Psoas muscle (tissue), 7 donors: ENCODE measurements at regions not wholly inside any gene's neighbourhood (a gene's known extent, or its start where the extent isn't known, plus 50 kb on each side); places are given as distances from the start of the nearest gene placed in this dataset.

Experiments
- ATAC-seq, 4 donors: fragments of 200-7000 bp; cut with Tn5 transposase; one replicate each; pipeline ENCODE4 v1.9.1; 2020; ENCODE audit warnings: moderate library complexity in 3 of 4, mild to moderate bottlenecking in 2 of 4
- DNase-seq, 2 donors: peaks; one replicate each; pipeline ENCODE4 v3.0.0-alpha.2; 2020
- H3K27ac ChIP-seq: fragments of 200-600 bp; one replicate; pipeline ENCODE4 v1.8.0; 2022
- H3K27me3 ChIP-seq, 3 donors: fragments of 200-600 bp in 1 of 3; one replicate each; pipeline versions ENCODE4 v1.6.1 to v1.8.0; 2013 to 2022; ENCODE audit warnings: low read length in 2 of 3, mild to moderate bottlenecking in 2 of 3, moderate library complexity in 1 of 3; ENCODE audit not compliant: insufficient read depth in 3 of 3
- H3K36me3 ChIP-seq, 2 donors: fragments of 200-600 bp in 1 of 2; one replicate each; pipeline versions ENCODE4 v1.6.1 to v1.8.0; 2013 to 2022; ENCODE audit warnings: low read depth in 1 of 2, mild to moderate bottlenecking in 1 of 2, moderate library complexity in 1 of 2; ENCODE audit not compliant: insufficient read depth in 1 of 2
- H3K4me1 ChIP-seq: fragments of 200-600 bp; one replicate; pipeline ENCODE4 v1.8.0; 2022
- H3K4me3 ChIP-seq: fragments of 200-600 bp; one replicate; pipeline ENCODE4 v1.8.0; 2022; ENCODE audit warnings: mild to moderate bottlenecking
- H3K9me3 ChIP-seq: fragments of 200-600 bp; one replicate; pipeline ENCODE4 v1.8.0; 2022
- CTCF ChIP-seq: fragments of 200-600 bp; IDR thresholded peaks from one replicate; pipeline ENCODE4 v1.8.0; 2022; ENCODE audit warnings: antibody characterized with exemption
- WGBS, 3 donors: extraction: QIAGEN DNeasy Blood & Tissue Kit; methylation state at CpG; one replicate each; pipeline versions ENCODE4 v1.1.6 to v1.1.7; 2013; 5-methylcytosine and 5-hydroxymethylcytosine counted together
- intact Hi-C, 2 donors: fragments of 100-400 bp; cut with DNase I; formaldehyde crosslinking; loops; one replicate each; pipeline versions ENCODE4 v1.11.0 to v1.14.2; 2022
- donor health status: healthy with polysubstance abuse.
- donor health status: DM: no; HTN: no; CAD: no; lungs with moderate emphysema.
- donor health status: Bipolar disorder and iron deficiency.
- donor health status: healthy.
- donor health status: DM: yes; HTN: yes; CAD: no.
- donor health status: DM: no; HTN: no; CAD: no.
- donor health status: DM: yes; HTN: yes; CAD: no.

- DNase-seq: no peak
- no peaks in the 10 kb centered on the region for H3K27me3 ChIP-seq
- intact Hi-C loops: no loop called here
- WGBS, 3 donors: 43 to 57% (median 49%) methylated on average over 2 of the region's 2 CpGs
- no peak overlapping the region for H3K27ac ChIP-seq
- no peaks in the 10 kb centered on the region for H3K4me1 ChIP-seq
- ATAC-seq: no peak
- no peak overlapping the region for H3K4me3 ChIP-seq
- H3K36me3 ChIP-seq: no peaks in the 10 kb centered on the region
- H3K9me3 ChIP-seq: no peaks in the 10 kb centered on the region
- no peak for TF ChIP-seq CTCF
These were observed 737.5 kb downstream of the KCNJ2 start for GRCh38 chr17:70906808-70907207.

GRCh38 chr17:70912716-70913485, 743.6 kb downstream of the KCNJ2 start:
- Histone ChIP-seq H3K27me3 (no peaks in the 10 kb centered on the region), H3K27ac (no peak overlapping the region), H3K36me3 (no peaks in the 10 kb centered on the region), H3K4me3 (no peak overlapping the region), H3K4me1 (no peaks in the 10 kb centered on the region), H3K9me3 (no peaks in the 10 kb centered on the region)
- ATAC-seq (no peak), DNase-seq (no peak)
- WGBS, 3 donors: 30 to 46% (median 36%) methylated on average over 4 of the region's 4 CpGs
- TF ChIP-seq CTCF: no peak
- intact Hi-C loops: no loop called here

GRCh38 chr17:70916469-70916868, 747.1 kb downstream of the KCNJ2 start:
- Histone ChIP-seq H3K27ac (no peak overlapping the region), H3K4me3 (no peak overlapping the region), H3K27me3 (no peaks in the 10 kb centered on the region), H3K9me3 (no peaks in the 10 kb centered on the region), H3K36me3 (no peaks in the 10 kb centered on the region), H3K4me1 (no peaks in the 10 kb centered on the region)
- no peak for TF ChIP-seq CTCF
- DNase-seq: no peak
- ATAC-seq: no peak
- intact Hi-C loops: no loop called here

- WGBS, 3 donors: 40 to 100% (median 100%) methylated on average over 1 of the region's 1 CpG
- no peaks in the 10 kb centered on the region for H3K36me3 ChIP-seq
- ATAC-seq (no peak), DNase-seq (no peak)
- H3K4me3 ChIP-seq: no peak overlapping the region
- no peak overlapping the region for H3K27ac ChIP-seq
- no peaks in the 10 kb centered on the region for H3K27me3 ChIP-seq
- H3K4me1 ChIP-seq: no peaks in the 10 kb centered on the region
- intact Hi-C loops: no loop called here
- TF ChIP-seq CTCF: no peak
- H3K9me3 ChIP-seq: no peaks in the 10 kb centered on the region
These were observed 749.9 kb downstream of the KCNJ2 start for GRCh38 chr17:70919241-70919640.

GRCh38 chr17:70920416-70920815, 751.1 kb downstream of the KCNJ2 start:
- intact Hi-C loops: no loop called here
- Histone ChIP-seq H3K27ac (no peak overlapping the region), H3K36me3 (no peaks in the 10 kb centered on the region), H3K9me3 (no peaks in the 10 kb centered on the region), H3K4me1 (no peaks in the 10 kb centered on the region), H3K4me3 (no peak overlapping the region), H3K27me3 (no peaks in the 10 kb centered on the region)
- TF ChIP-seq CTCF: no peak
- 90 to 97% (median 93%) methylated on average over 1 of the region's 1 CpG for WGBS, 3 donors
- ATAC-seq (no peak), DNase-seq (no peak)
